CD4-positive, alpha-beta T cell (primary cell): ENCODE measurements at regions not wholly inside any gene's neighbourhood (a gene's known extent, or its start where the extent isn't known, plus 50 kb on each side); places are given as distances from the start of the nearest gene placed in this dataset.

Experiments used
- ATAC-seq: fragments of 200-7000 bp; cut with Tn5 transposase; one replicate; pipeline ENCODE4 v1.10.0; 2022; ENCODE audit warnings: mild to moderate bottlenecking; ENCODE audit not compliant: poor library complexity
- CTCF ChIA-PET: fragments of 350-600 bp; sonication (Branson Sonifier 250); formaldehyde crosslinking; loops from one replicate; lab custom pipeline; 2021; ENCODE audit warnings: antibody characterized with exemption, inconsistent platforms; lab: Charles Lee
- POLR2A ChIA-PET: fragments of 350-600 bp; sonication (Branson Sonifier 250); formaldehyde crosslinking; loops from one replicate; lab custom pipeline; 2021; ENCODE audit warnings: antibody characterized with exemption, inconsistent platforms; lab: Charles Lee
- DNase-seq, 14 experiments: peaks; one replicate each; pipeline ENCODE4 v3.0.0-alpha.2; 2013 to 2020; ENCODE audit warnings: mixed read lengths in 2 of 14
- H3K27ac ChIP-seq, 2 donors: one replicate each; pipeline versions ENCODE4 v1.5.1 to v1.7.0; 2013; ENCODE audit warnings: low read length in 2 of 2, low read depth in 1 of 2, mild to moderate bottlenecking in 1 of 2
- H3K27me3 ChIP-seq, 2 experiments: 1 replicate in 1 of 2; 2 replicates in 1 of 2; pipeline versions ENCODE4 v1.6.1 to v1.7.0; 2013; ENCODE audit warnings: low read length in 2 of 2, control low read depth in 1 of 2, mild to moderate bottlenecking in 1 of 2, moderate library complexity in 1 of 2; ENCODE audit not compliant: insufficient read depth in 2 of 2, control insufficient read depth in 1 of 2
- H3K36me3 ChIP-seq: one replicate; pipeline ENCODE4 v1.6.1; 2013; ENCODE audit warnings: low read length, control low read depth; ENCODE audit not compliant: insufficient read depth
- H3K4me1 ChIP-seq: one replicate; pipeline ENCODE4 v1.6.1; 2013; ENCODE audit warnings: low read length, control low read depth; ENCODE audit not compliant: insufficient read depth
- H3K4me3 ChIP-seq: one replicate; pipeline ENCODE4 v1.5.1; 2013; ENCODE audit warnings: mild to moderate bottlenecking, low read length, moderate library complexity
- H3K9me3 ChIP-seq, 2 experiments: 1 replicate in 1 of 2; 2 replicates in 1 of 2; pipeline versions ENCODE4 v1.6.1 to v1.7.0; 2013; ENCODE audit warnings: low read length in 2 of 2, mild to moderate bottlenecking in 2 of 2, control low read depth in 1 of 2, moderate library complexity in 1 of 2; ENCODE audit not compliant: control insufficient read depth in 1 of 2, insufficient read depth in 1 of 2
- H3K27ac Mint-ChIP-seq: one replicate; pipeline ENCODE4 v1.8.0; 2020; ENCODE audit warnings: mixed read lengths
- H3K27me3 Mint-ChIP-seq: one replicate; pipeline ENCODE4 v1.8.0; 2021; ENCODE audit warnings: mixed read lengths
- H3K36me3 Mint-ChIP-seq: one replicate; pipeline ENCODE4 v1.8.0; 2021; ENCODE audit warnings: low read depth, mixed read lengths
- H3K4me1 Mint-ChIP-seq: one replicate; pipeline ENCODE4 v1.8.0; 2021; ENCODE audit warnings: low read depth, mixed read lengths
- H3K4me3 Mint-ChIP-seq: one replicate; pipeline ENCODE4 v1.8.0; 2020; ENCODE audit warnings: mild to moderate bottlenecking, mixed read lengths
- H3K9me3 Mint-ChIP-seq: one replicate; pipeline ENCODE4 v1.8.0; 2020; ENCODE audit warnings: mixed read lengths
- intact Hi-C, 2 experiments: fragments of 100-400 bp; cut with DNase I in 1 of 2; cut with micrococcal nuclease in 1 of 2; formaldehyde crosslinking; loops; one replicate each; pipeline versions ENCODE4 v1.15.1 to v1.9.0; 2023 to 2025; cut with DNase I, micrococcal nuclease
- TF ChIP-seq, protein P1 (sequence below): fragments of 200-600 bp; IDR thresholded peaks from one replicate; pipeline ENCODE4 v1.8.0; 2022; ENCODE audit warnings: antibody characterized with exemption, mild to moderate bottlenecking

DNA sequence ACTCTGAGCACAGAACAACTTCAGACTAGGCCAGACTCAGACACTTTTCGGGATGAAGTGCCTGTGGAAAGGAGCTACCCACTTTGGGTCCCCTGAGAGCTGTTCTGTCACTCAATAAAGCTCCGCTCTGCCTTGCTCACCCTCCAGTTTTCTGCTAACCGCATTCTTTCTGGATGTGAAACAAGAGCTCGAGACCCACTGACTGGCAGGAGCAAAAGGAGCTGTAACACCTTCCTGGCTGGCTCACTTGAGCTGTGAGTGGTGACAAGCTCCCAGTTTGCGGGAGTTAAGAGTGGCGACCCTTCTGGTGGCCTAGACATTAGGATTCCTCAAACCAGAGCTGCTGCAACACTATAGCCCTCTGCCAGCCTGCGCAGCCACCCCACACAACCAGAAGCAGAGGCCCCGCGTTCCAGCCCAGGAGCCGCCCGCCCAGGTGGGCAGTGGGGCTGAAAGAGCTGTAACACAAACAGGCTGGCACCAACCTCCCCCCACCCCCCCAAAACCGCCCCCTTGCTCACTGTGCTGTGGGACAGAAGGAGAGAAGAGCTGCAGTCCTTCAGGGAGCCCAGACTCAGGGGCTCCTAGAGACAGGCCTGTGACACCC lies 1178.1 kb upstream of the GBE1 start:
- Mint-ChIP-seq H3K27me3 (no peaks in the 10 kb centered on the region), H3K9me3 (peaks cover 3% of the 10 kb centered on the region), H3K4me3 (no peak overlapping the region), H3K36me3 (no peaks in the 10 kb centered on the region), H3K4me1 (no peaks in the 10 kb centered on the region), H3K27ac (no peak overlapping the region)
- no peaks in the 10 kb centered on the region for H3K4me1 ChIP-seq
- intact Hi-C loops = no loop called here
- no peak overlapping the region for H3K27ac ChIP-seq
- peaks cover 1 to 19% of the 10 kb centered on the region in 2 experiments for H3K9me3 ChIP-seq
- CTCF ChIA-PET = no interaction called here
- ATAC-seq = no peak
- TF ChIP-seq, protein P1, sequence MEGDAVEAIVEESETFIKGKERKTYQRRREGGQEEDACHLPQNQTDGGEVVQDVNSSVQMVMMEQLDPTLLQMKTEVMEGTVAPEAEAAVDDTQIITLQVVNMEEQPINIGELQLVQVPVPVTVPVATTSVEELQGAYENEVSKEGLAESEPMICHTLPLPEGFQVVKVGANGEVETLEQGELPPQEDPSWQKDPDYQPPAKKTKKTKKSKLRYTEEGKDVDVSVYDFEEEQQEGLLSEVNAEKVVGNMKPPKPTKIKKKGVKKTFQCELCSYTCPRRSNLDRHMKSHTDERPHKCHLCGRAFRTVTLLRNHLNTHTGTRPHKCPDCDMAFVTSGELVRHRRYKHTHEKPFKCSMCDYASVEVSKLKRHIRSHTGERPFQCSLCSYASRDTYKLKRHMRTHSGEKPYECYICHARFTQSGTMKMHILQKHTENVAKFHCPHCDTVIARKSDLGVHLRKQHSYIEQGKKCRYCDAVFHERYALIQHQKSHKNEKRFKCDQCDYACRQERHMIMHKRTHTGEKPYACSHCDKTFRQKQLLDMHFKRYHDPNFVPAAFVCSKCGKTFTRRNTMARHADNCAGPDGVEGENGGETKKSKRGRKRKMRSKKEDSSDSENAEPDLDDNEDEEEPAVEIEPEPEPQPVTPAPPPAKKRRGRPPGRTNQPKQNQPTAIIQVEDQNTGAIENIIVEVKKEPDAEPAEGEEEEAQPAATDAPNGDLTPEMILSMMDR = no peak
- peak in 1 of 14 experiments; percentile 5 for DNase-seq
- POLR2A ChIA-PET = no interaction called here
- H3K4me3 ChIP-seq = no peak overlapping the region
- H3K27me3 ChIP-seq = no peaks in the 10 kb centered on the region
- no peaks in the 10 kb centered on the region for H3K36me3 ChIP-seq

DNA sequence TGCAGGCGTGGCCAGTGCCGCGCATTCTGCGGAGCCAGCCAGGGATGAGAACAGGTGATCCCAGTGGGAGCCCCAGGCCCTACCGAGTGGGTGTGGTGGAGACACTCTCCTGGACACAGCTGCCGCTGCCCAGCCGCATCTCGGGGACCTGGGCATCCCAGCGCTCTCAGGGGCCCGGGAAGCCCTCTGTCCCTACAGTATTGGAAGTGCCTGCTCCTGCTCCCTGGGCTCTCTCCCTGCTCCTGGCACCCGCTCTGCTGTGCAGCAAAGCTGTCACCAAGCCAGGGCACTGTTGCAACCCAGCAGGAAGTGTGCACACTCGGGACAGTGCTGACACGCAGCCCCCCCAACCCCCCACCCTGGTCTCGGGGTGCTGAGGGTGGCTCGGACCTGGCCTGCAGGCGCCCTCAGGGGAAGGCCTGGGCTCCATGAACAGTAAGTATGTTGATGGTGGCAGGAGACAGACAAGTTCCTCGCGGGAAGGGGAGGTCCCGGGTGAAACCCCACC lies 1177.4 kb upstream of the GBE1 start:
- TF ChIP-seq, protein P1 = no peak
- Mint-ChIP-seq H3K9me3 (no peaks in the 10 kb centered on the region), H3K27me3 (no peaks in the 10 kb centered on the region), H3K4me1 (no peaks in the 10 kb centered on the region), H3K36me3 (no peaks in the 10 kb centered on the region), H3K27ac (no peak overlapping the region), H3K4me3 (no peak overlapping the region)
- no peaks in the 10 kb centered on the region for H3K27me3 ChIP-seq
- POLR2A ChIA-PET = no interaction called here
- peaks cover 0 to 19% of the 10 kb centered on the region in 2 experiments for H3K9me3 ChIP-seq
- CTCF ChIA-PET = no interaction called here
- intact Hi-C loops = no loop called here
- H3K4me3 ChIP-seq = no peak overlapping the region
- H3K27ac ChIP-seq = no peak overlapping the region
- DNase-seq (peak in 2 of 14 experiments; percentile 0 to 8), ATAC-seq (no peak)
- no peaks in the 10 kb centered on the region for H3K36me3 ChIP-seq
- no peaks in the 10 kb centered on the region for H3K4me1 ChIP-seq

DNA sequence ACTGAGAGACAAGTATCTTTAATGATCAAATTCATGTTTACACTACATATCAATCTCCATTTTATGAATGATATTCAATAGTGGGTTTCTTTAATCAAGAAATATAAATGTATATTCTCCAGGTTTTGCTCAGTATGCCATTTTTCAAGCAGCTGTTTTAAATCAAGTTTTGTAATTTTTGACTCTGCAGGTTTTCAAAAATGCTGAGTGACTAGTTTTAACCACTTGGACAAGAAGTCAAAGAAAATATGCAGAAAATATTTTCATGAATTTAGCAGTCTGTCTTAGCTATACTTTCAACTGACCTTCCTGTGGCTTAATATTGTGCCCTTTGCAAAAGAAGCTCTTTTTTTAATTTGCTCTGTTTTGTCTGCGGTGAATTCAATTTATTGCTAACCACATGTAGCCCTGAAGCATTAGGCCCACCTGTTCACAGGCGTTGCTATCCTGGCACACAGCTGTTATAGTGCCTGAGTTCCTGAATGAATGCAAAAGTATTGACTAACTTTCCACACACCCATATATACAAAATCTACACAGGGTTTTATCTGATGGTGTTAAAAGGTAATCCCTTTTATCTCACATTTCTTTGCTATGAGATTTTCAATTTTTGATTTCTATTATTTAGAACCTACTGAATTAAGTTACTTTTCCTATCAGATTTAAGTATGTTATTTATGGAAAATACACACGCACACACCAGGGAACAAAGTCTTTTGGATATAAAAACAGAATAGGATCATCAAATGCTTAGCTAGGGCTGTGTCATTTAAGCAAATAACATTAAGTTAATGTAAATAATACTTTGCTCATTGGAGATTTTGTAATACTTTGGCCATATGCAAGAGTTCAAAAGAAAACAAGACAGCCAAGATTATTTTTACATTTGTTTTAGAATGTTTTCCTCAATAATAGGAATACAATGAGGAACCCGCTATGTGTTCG lies 1166.1 kb upstream of the GBE1 start:
- no peaks in the 10 kb centered on the region for H3K27me3 ChIP-seq
- no peaks in the 10 kb centered on the region for H3K4me1 Mint-ChIP-seq
- no peak overlapping the region for H3K4me3 Mint-ChIP-seq
- no peaks in the 10 kb centered on the region for H3K36me3 Mint-ChIP-seq
- no peaks in the 10 kb centered on the region for H3K4me1 ChIP-seq
- ChIA-PET POLR2A (no interaction called here), CTCF (no interaction called here)
- H3K4me3 ChIP-seq = no peak overlapping the region
- no peak for ATAC-seq
- no peak overlapping the region for H3K27ac Mint-ChIP-seq
- DNase-seq = no peak
- no peaks in the 10 kb centered on the region for H3K9me3 ChIP-seq
- H3K36me3 ChIP-seq = no peaks in the 10 kb centered on the region
- TF ChIP-seq, protein P1 = no peak
- H3K9me3 Mint-ChIP-seq = no peaks in the 10 kb centered on the region
- H3K27me3 Mint-ChIP-seq = no peaks in the 10 kb centered on the region
- no peak overlapping the region for H3K27ac ChIP-seq
- intact Hi-C loops = no loop called here
